Endodermal cell (in vitro differentiated cells): ENCODE measurements at regions not wholly inside any gene's neighbourhood (a gene's known extent, or its start where the extent isn't known, plus 50 kb on each side); places are given as distances from the start of the nearest gene placed in this dataset.

Source experiments
- DNase-seq: peaks from one replicate; pipeline ENCODE4 v3.0.0-alpha.2; 2017
- H3K27ac ChIP-seq: 2 replicates; pipeline ENCODE4 v1.5.1; 2013; ENCODE audit warnings: mild to moderate bottlenecking, low read depth, low read length, moderate library complexity
- H3K27me3 ChIP-seq: 2 replicates; pipeline ENCODE4 v1.6.1; 2013; ENCODE audit warnings: mild to moderate bottlenecking, low read length, moderate library complexity; ENCODE audit not compliant: insufficient read depth, control insufficient read depth, poor library complexity, severe bottlenecking
- H3K36me3 ChIP-seq: 2 replicates; pipeline ENCODE4 v1.7.0; 2013; ENCODE audit warnings: mild to moderate bottlenecking, low read length, moderate library complexity; ENCODE audit not compliant: control insufficient read depth, insufficient read depth
- H3K4me1 ChIP-seq: one replicate; pipeline ENCODE4 v1.7.0; 2013; ENCODE audit warnings: low read length; ENCODE audit not compliant: control insufficient read depth, insufficient read depth
- H3K4me3 ChIP-seq: 2 replicates; pipeline ENCODE4 v1.5.1; 2013; ENCODE audit warnings: mild to moderate bottlenecking, low read length, moderate library complexity
- H3K9ac ChIP-seq: 2 replicates; pipeline ENCODE4 v1.6.1; 2013; ENCODE audit warnings: mild to moderate bottlenecking, low read length, moderate library complexity; ENCODE audit not compliant: poor library complexity, severe bottlenecking; ENCODE audit errors: extremely low read depth
- H3K9me3 ChIP-seq: 2 replicates; pipeline ENCODE4 v1.6.1; 2013; ENCODE audit warnings: mild to moderate bottlenecking, low read length, moderate library complexity; ENCODE audit not compliant: control insufficient read depth
- H3K27ac Mint-ChIP-seq: 2 replicates; pipeline ENCODE4 v1.8.0; 2020; ENCODE audit warnings: mixed read lengths
- H3K27me3 Mint-ChIP-seq: 2 replicates; pipeline ENCODE4 v1.8.0; 2021; ENCODE audit warnings: mild to moderate bottlenecking, mixed read lengths; ENCODE audit not compliant: insufficient read depth
- H3K36me3 Mint-ChIP-seq: 2 replicates; pipeline ENCODE4 v1.8.0; 2020; ENCODE audit warnings: low read depth, mixed read lengths
- H3K4me1 Mint-ChIP-seq: 2 replicates; pipeline ENCODE4 v1.8.0; 2020; ENCODE audit warnings: mixed read lengths
- H3K4me3 Mint-ChIP-seq: 2 replicates; pipeline ENCODE4 v1.8.0; 2020; ENCODE audit warnings: mild to moderate bottlenecking, moderate library complexity, mixed read lengths
- H3K9me3 Mint-ChIP-seq: 2 replicates; pipeline ENCODE4 v1.8.0; 2020; ENCODE audit warnings: mild to moderate bottlenecking, mixed read lengths
- WGBS, 2 experiments: methylation state at CpG; one replicate each; pipeline versions ENCODE4 v1.1.5 to v1.1.7; 2013; ENCODE audit warnings: missing lambda C conversion rate in 2 of 2, mixed read lengths in 1 of 2; ENCODE audit not compliant: insufficient coverage in 1 of 2, insufficient read length in 1 of 2; 5-methylcytosine and 5-hydroxymethylcytosine counted together
- TF ChIP-seq, protein P1 (sequence below): fragments of 200-600 bp; sonication (generic); conservative IDR thresholded peaks from 2 replicates; pipeline ENCODE4 v1.5.0; 2021; ENCODE audit warnings: antibody characterized with exemption, mild to moderate bottlenecking

- H3K9ac ChIP-seq: no peak overlapping the region
Observed at GRCh38 chr4:124415146-124415545, 297.4 kb downstream of the ANKRD50 start.

GRCh38 chr4:124417371-124417770 is 295.2 kb downstream of the ANKRD50 start:
- H3K27me3 Mint-ChIP-seq: no peaks in the 10 kb centered on the region
- TF ChIP-seq, protein P1, sequence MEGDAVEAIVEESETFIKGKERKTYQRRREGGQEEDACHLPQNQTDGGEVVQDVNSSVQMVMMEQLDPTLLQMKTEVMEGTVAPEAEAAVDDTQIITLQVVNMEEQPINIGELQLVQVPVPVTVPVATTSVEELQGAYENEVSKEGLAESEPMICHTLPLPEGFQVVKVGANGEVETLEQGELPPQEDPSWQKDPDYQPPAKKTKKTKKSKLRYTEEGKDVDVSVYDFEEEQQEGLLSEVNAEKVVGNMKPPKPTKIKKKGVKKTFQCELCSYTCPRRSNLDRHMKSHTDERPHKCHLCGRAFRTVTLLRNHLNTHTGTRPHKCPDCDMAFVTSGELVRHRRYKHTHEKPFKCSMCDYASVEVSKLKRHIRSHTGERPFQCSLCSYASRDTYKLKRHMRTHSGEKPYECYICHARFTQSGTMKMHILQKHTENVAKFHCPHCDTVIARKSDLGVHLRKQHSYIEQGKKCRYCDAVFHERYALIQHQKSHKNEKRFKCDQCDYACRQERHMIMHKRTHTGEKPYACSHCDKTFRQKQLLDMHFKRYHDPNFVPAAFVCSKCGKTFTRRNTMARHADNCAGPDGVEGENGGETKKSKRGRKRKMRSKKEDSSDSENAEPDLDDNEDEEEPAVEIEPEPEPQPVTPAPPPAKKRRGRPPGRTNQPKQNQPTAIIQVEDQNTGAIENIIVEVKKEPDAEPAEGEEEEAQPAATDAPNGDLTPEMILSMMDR: no peak
- H3K27ac Mint-ChIP-seq: no peak overlapping the region
- no peak for DNase-seq
- no peaks in the 10 kb centered on the region for H3K4me1 Mint-ChIP-seq
- no peaks in the 10 kb centered on the region for H3K9me3 Mint-ChIP-seq
- Histone ChIP-seq H3K4me3 (no peak overlapping the region), H3K27me3 (no peaks in the 10 kb centered on the region), H3K27ac (no peak overlapping the region), H3K4me1 (no peaks in the 10 kb centered on the region), H3K9ac (no peak overlapping the region), H3K9me3 (no peaks in the 10 kb centered on the region), H3K36me3 (no peaks in the 10 kb centered on the region)
- WGBS, 2 experiments: 100% methylated on average over 1 of the region's 2 CpGs; no CpG with 5 or more reads in 1 of the 2 experiments
- H3K36me3 Mint-ChIP-seq: no peaks in the 10 kb centered on the region
- H3K4me3 Mint-ChIP-seq: no peak overlapping the region

More at GRCh38 chr4:124415146-124415545, 297.4 kb downstream of the ANKRD50 start:
- no peaks in the 10 kb centered on the region for H3K36me3 Mint-ChIP-seq
- Histone ChIP-seq H3K27ac (peak overlapping the region; percentile 81), H3K4me1 (no peaks in the 10 kb centered on the region), H3K36me3 (no peaks in the 10 kb centered on the region), H3K4me3 (no peak overlapping the region), H3K9me3 (no peaks in the 10 kb centered on the region), H3K27me3 (no peaks in the 10 kb centered on the region)
- no peaks in the 10 kb centered on the region for H3K9me3 Mint-ChIP-seq
- DNase-seq: no peak
- no peaks in the 10 kb centered on the region for H3K27me3 Mint-ChIP-seq
- TF ChIP-seq, protein P1: no peak
- peaks cover 9% of the 10 kb centered on the region for H3K4me1 Mint-ChIP-seq
- 67 to 91% methylated on average over 2 to 6 of the region's 6 CpGs for WGBS, 2 experiments
- no peak overlapping the region for H3K27ac Mint-ChIP-seq
- no peak overlapping the region for H3K4me3 Mint-ChIP-seq

DNA sequence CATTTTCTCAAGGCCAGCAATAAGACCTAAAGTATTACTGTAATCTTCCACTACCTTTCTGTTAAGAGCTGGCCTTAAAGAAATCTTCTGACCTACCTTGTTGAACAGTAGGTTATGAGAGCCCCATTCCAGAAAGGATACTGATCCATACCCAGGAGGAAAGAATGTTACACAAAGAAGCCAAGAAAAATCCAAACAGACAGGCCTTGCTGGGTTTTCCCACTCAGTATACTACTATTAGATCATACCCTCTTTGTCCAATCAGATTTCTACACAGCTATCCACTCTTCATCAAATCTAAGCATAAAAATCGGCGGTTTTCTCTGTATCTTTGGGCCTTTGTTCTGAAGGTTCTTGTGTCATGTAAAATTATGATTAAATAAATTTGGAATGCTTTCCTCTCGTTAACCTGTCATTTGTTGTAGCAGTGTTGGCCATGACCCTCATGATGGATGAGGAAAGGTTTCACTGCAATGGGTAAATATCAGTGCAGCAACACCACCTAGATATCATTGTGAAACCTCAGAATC is 292.3 kb downstream of the ANKRD50 start:
- Mint-ChIP-seq H3K27ac (no peak overlapping the region), H3K9me3 (no peaks in the 10 kb centered on the region), H3K36me3 (no peaks in the 10 kb centered on the region), H3K4me1 (peaks cover 6% of the 10 kb centered on the region), H3K4me3 (no peak overlapping the region), H3K27me3 (no peaks in the 10 kb centered on the region)
- DNase-seq: no peak
- 100% methylated on average over 3 of the region's 3 CpGs; no CpG with 5 or more reads in 1 of the 2 experiments for WGBS, 2 experiments
- H3K9me3 ChIP-seq: no peaks in the 10 kb centered on the region
- H3K27me3 ChIP-seq: no peaks in the 10 kb centered on the region
- no peak overlapping the region for H3K4me3 ChIP-seq
- H3K9ac ChIP-seq: no peak overlapping the region
- H3K4me1 ChIP-seq: peaks cover 3% of the 10 kb centered on the region
- H3K27ac ChIP-seq: no peak overlapping the region
- no peaks in the 10 kb centered on the region for H3K36me3 ChIP-seq
- TF ChIP-seq, protein P1: no peak
